ENCODE measurements at regions not wholly inside any gene's neighbourhood (a gene's known extent, or its start where the extent isn't known, plus 50 kb on each side); places are given as distances from the start of the nearest gene placed in this dataset.

GRCh38 chr5:20286512-20286911 lies 298.5 kb upstream of the CDH18 start:
- Histone ChIP-seq H2AFZ (ENCODE audit: low read length) (no peak overlapping the region), H2AK5ac (ENCODE audit: insufficient read length, low read length) (no peak overlapping the region), H3K27me3 (ENCODE audit: insufficient read depth, low read length) (no peaks in the 10 kb centered on the region), H3K14ac (ENCODE audit: insufficient read depth, low read length) (no peak overlapping the region), H3K27ac (ENCODE audit: insufficient read length, low read depth, low read length) (no peak overlapping the region), H3T11ph (ENCODE audit: low read length) (no peak overlapping the region), H2BK20ac (ENCODE audit: low read depth, low read length, poor library complexity, severe bottlenecking) (no peak overlapping the region), H3K23me2 (ENCODE audit: insufficient read length, low read depth, low read length, poor library complexity, severe bottlenecking) (no peaks in the 10 kb centered on the region), H2BK12ac (ENCODE audit: insufficient read length, low read depth, low read length) (no peak overlapping the region), H4K8ac (replicated peaks; ENCODE audit: insufficient read length, low read depth, low read length) (no peak overlapping the region), H3K79me1 (ENCODE audit: insufficient read depth, low read depth, low read length, poor library complexity, severe bottlenecking) (no peaks in the 10 kb centered on the region), H3K9ac (ENCODE audit: extremely low read depth, insufficient read length, low read length) (no peak overlapping the region), H3K9me3 (ENCODE audit: control insufficient read depth, low read depth, low read length) (no peaks in the 10 kb centered on the region), H2BK5ac (ENCODE audit: insufficient read length, low read length) (no peak overlapping the region), H3K4me1 (ENCODE audit: insufficient read depth, low read length) (no peaks in the 10 kb centered on the region), H2BK120ac (ENCODE audit: low read depth, low read length, poor library complexity, severe bottlenecking) (no peak overlapping the region), H3K56ac (ENCODE audit: insufficient read length, low read depth, low read length) (no peak overlapping the region), H4K91ac (ENCODE audit: insufficient read length, low read depth, low read length) (no peak overlapping the region), H3K4me2 (ENCODE audit: insufficient read depth, insufficient read length, low read length) (no peak overlapping the region), H4K20me1 (ENCODE audit: control insufficient read depth, insufficient read depth, insufficient read length) (no peaks in the 10 kb centered on the region), H3K18ac (ENCODE audit: insufficient read length, low read depth, low read length) (no peak overlapping the region), H3K23ac (ENCODE audit: insufficient read length, low read depth, low read length) (no peak overlapping the region), H2BK15ac (ENCODE audit: low read depth, low read length) (no peak overlapping the region), H3K4ac (ENCODE audit: low read depth, low read length) (no peak overlapping the region), H4K5ac (ENCODE audit: insufficient read length, low read depth, low read length) (no peak overlapping the region), H3K79me2 (ENCODE audit: insufficient read depth, low read length) (no peaks in the 10 kb centered on the region)
- Mint-ChIP-seq H3K36me3 (ENCODE audit: insufficient read depth in 1 of 3, low read depth in 3 of 3) (no peaks in the 10 kb centered on the region), H3K9me3 (no peaks in the 10 kb centered on the region; a peak in 1 of 5 replicates), H3K27ac (no peak overlapping the region), H3K4me3 (no peak overlapping the region), H3K27me3 (ENCODE audit: low read depth) (peaks cover 6% of the 10 kb centered on the region), H3K4me1 (no peaks in the 10 kb centered on the region)
- no peak for TF ChIP-seq CTCF (conservative IDR thresholded peaks at IDR 0.05)
- no peak for DNase-seq
